GM12864 (cell line): ENCODE measurements at regions not wholly inside any gene's neighbourhood (a gene's known extent, or its start where the extent isn't known, plus 50 kb on each side); places are given as distances from the start of the nearest gene placed in this dataset.

Experiments used
- DNase-seq: peaks from one replicate; pipeline ENCODE4 v3.0.0-alpha.2; 2011; ENCODE audit warnings: low read depth
- H3K4me3 ChIP-seq: 2 replicates; pipeline ENCODE4 v1.5.1; 2011; ENCODE audit warnings: mild to moderate bottlenecking, low read depth, low read length, control low read depth
- TF ChIP-seq, protein P1 (sequence below): IDR thresholded peaks from 2 replicates; pipeline ENCODE4 v1.5.1; 2011; ENCODE audit warnings: low read depth, mild to moderate bottlenecking, moderate library complexity, low read length, control low read depth, inconsistent platforms; ENCODE audit errors: missing control alignments

DNA sequence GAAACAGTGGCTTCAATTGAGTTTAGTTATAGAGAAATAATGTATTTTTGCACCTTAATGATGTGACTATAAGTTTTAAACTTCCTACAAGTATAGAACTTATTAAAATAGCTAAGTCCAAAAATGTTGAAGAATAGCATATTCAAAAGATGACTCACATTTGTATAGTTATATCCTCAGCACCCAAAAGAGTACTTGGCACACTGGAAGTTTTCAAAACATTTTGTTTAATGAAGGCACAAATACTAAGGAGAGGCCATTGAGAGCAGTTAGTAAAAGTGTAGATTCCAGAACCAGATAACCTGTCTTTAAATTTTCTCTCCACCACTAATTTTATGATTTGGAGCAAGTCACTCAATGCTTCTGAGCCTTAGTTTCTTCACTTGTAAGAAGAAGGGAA is 226.9 kb upstream of the MID1 start:
- DNase-seq, result no peak
- TF ChIP-seq, protein P1, sequence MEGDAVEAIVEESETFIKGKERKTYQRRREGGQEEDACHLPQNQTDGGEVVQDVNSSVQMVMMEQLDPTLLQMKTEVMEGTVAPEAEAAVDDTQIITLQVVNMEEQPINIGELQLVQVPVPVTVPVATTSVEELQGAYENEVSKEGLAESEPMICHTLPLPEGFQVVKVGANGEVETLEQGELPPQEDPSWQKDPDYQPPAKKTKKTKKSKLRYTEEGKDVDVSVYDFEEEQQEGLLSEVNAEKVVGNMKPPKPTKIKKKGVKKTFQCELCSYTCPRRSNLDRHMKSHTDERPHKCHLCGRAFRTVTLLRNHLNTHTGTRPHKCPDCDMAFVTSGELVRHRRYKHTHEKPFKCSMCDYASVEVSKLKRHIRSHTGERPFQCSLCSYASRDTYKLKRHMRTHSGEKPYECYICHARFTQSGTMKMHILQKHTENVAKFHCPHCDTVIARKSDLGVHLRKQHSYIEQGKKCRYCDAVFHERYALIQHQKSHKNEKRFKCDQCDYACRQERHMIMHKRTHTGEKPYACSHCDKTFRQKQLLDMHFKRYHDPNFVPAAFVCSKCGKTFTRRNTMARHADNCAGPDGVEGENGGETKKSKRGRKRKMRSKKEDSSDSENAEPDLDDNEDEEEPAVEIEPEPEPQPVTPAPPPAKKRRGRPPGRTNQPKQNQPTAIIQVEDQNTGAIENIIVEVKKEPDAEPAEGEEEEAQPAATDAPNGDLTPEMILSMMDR, result no peak
- H3K4me3 ChIP-seq, result no peak overlapping the region

DNA sequence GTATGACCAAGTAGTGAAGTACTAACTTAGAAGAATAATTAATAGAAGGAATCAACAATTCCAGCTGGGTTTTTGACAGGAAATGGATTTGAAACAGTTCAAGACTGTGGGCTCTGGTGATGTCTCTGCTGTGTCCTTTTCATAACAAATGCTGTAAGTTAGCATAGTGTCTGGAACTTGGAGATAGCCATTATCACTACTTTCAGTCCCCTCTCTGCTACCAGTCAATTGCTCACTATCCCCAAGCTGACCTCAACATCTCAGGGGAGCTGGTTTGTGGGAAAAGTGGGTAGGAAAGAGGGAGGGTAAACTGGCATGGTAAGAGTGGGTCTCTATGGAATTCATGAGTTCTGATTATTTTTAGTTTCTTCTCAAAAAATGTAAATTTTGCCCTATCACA is 231.4 kb upstream of the MID1 start:
- no peak overlapping the region for H3K4me3 ChIP-seq
- no peak for DNase-seq
- TF ChIP-seq, protein P1, result no peak

DNA sequence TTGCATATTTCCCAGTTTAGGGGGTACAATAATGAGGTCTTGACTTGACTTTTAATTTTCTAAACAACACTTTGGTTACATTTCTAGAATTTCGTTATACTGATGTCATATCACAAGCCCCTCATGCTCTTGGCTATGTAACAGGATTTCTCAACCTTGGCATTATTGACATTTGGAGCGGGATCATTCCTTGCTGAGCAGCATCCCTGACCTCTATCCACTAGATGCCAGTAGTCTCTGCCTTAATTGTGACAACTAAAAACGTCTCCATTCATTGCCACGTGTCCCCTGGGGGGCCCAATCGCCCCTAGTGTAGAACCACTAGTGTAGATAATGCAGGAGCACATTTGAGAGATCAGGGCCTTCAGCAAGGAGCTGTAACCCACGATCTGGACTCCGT is 234.2 kb upstream of the MID1 start:
- no peak for DNase-seq
- no peak overlapping the region for H3K4me3 ChIP-seq
- TF ChIP-seq, protein P1, result no peak

DNA sequence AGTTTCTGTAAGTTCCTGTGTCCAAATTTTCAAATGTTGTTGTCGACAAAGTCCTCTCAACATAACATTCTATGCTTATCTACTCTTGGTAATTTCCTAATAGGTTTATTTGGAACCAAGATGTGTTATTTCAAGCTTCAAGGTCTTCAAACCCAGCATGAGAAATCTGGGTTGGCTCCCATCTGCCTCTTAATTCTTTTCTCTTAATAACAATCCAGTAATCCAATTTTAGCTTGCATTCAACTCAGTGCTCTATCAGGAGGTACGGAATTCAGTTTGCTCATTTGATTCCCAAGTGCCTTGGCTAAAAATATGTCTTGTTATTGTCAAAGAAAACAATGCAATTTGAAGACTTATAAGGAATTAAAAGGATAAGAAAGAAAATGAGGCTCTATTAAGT is 235.5 kb upstream of the MID1 start:
- H3K4me3 ChIP-seq, result no peak overlapping the region
- TF ChIP-seq, protein P1, result no peak
- DNase-seq, result no peak

DNA sequence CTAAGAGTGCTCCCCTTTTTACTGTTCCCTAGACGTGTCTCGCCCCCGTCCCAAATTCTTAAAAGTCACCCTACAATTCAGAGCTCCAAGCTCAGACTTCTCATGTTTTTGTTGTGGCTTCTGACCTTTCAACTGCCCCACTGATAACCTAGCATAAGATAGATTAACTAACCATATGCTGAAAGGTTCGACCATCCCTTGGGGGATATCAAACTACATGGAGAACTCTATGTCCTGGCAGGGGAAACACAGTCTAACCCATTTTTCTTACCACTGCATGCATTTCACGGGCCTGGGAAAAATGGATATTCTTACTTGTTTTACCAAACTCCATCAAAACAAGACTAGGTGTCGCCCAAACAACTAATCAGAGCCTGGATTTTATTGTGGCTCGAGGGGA is 236.4 kb upstream of the MID1 start:
- TF ChIP-seq, protein P1, result no peak
- no peak overlapping the region for H3K4me3 ChIP-seq
- DNase-seq, result no peak

DNA sequence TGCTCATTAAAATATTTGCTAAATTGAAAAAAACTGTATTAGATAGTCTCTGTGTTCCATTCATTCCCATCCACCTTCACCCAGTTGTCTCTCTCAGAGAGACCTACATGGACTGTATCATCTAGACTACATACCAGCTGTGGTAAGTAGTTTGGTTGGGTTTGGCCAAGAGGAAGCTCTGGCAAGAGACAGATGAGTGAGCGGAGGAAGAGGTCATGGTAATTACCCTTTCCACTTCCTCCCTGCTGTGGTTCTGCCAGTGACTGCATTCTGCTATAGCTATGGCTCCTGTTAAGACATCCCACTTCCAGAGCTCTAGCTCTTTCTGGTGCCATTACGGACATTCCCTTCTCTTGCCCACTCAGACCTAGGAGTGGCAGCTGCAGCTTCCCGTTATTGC is 239.0 kb upstream of the MID1 start:
- H3K4me3 ChIP-seq, result no peak overlapping the region
- TF ChIP-seq, protein P1, result no peak
- no peak for DNase-seq

DNA sequence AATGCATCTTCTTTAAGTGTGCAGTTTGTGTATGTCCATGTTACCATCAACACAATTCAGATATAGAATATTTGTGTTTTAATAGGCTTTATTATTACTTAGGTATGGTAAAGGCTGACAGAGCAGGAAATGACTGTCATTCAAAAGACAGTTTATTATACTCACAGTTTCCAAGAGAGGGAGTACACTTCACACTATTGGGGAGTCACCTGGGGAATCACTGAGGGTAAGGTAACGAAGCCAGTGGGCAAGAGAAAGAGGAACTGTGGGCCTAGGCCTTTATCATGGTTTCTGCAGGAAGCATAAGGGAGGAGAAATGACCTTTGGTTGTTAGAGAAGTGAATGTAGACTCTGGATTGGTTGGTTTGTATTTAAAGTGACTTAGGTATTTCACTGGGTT is 235.1 kb upstream of the HCCS start:
- TF ChIP-seq, protein P1, result no peak
- no peak for DNase-seq
- no peak overlapping the region for H3K4me3 ChIP-seq
